Sigmoid colon (tissue), 4 donors: ENCODE measurements at regions not wholly inside any gene's neighbourhood (a gene's known extent, or its start where the extent isn't known, plus 50 kb on each side); places are given as distances from the start of the nearest gene placed in this dataset.

ENCODE experiments used
- POLR2A ChIP-seq, 2 donors: fragments of 450-650 bp; IDR thresholded peaks; one replicate each; pipeline ENCODE4 v1.6.1; 2016; ENCODE audit warnings: antibody characterized with exemption in 2 of 2, mild to moderate bottlenecking in 2 of 2, moderate library complexity in 2 of 2
- POLR2AphosphoS5 ChIP-seq, 4 donors: sonication (generic); formaldehyde crosslinking; IDR thresholded peaks; one replicate each; pipeline ENCODE4 v1.6.1; 2017; ENCODE audit warnings: antibody characterized with exemption in 4 of 4
- TF ChIP-seq, protein P1 (sequence below), 4 experiments: fragments of 450-650 bp in 3 of 4; fragments of 200-600 bp in 1 of 4; IDR thresholded peaks; one replicate each; pipeline ENCODE4 v1.5.1; 2016 to 2019; ENCODE audit warnings: antibody characterized with exemption in 4 of 4, mild to moderate bottlenecking in 3 of 4, moderate library complexity in 2 of 4

DNA sequence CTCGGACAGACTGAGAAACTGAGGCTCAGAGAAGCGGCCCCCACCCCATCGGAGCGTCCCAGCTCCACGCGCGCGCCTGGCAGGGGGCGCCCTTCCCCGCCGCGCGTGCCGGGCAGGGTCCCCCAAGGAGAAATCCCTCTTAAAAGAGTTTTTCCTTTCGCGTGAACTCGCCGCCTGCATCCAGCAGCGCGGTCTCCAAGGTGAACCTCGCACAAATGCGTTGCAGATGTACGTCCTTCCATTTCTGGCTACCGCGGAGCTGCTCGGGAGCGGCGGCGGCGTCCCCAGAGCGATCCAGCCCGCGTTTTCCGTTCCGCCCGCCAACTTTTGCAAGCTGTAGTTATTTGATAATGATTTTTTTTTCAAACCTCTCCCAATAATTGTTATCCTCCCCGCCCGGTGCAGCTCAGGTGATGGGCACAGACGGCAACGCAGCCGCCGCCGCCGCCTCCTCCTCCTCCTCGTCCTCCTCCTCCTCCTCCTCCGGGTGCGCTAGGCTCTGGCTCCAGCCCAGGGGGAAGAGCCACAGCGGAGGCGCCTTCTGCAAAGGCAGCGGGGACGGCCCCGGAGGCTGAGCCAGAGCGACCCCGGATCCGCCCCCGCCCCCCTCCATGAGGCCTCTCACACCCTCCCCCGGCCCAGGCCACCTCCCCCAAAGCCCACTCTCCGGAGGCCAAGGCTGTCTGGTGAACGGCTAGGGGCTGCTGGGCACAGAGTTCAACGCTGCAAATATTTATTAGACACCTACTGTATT, 74.0 kb upstream of the CUX1 start:
- TF ChIP-seq, protein P1, sequence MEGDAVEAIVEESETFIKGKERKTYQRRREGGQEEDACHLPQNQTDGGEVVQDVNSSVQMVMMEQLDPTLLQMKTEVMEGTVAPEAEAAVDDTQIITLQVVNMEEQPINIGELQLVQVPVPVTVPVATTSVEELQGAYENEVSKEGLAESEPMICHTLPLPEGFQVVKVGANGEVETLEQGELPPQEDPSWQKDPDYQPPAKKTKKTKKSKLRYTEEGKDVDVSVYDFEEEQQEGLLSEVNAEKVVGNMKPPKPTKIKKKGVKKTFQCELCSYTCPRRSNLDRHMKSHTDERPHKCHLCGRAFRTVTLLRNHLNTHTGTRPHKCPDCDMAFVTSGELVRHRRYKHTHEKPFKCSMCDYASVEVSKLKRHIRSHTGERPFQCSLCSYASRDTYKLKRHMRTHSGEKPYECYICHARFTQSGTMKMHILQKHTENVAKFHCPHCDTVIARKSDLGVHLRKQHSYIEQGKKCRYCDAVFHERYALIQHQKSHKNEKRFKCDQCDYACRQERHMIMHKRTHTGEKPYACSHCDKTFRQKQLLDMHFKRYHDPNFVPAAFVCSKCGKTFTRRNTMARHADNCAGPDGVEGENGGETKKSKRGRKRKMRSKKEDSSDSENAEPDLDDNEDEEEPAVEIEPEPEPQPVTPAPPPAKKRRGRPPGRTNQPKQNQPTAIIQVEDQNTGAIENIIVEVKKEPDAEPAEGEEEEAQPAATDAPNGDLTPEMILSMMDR (IDR thresholded peaks at IDR 0.05), result peak in 3 of 4 experiments; percentile 6 to 63 (median 42)
- TF ChIP-seq POLR2A (IDR thresholded peaks at IDR 0.05) (no peak), POLR2AphosphoS5 (IDR thresholded peaks at IDR 0.05) (no peak)
